Duodenal mucosa (tissue), 2 donors: ENCODE measurements at regions not wholly inside any gene's neighbourhood (a gene's known extent, or its start where the extent isn't known, plus 50 kb on each side); places are given as distances from the start of the nearest gene placed in this dataset.
"Not testable (repeated sequence)": the region's sequence is repeated elsewhere in the genome, so short reads cannot be mapped to it uniquely, and the experiment has no call there.

Source experiments
- H3K27ac ChIP-seq: one replicate; pipeline ENCODE4 v1.7.0; 2013; ENCODE audit warnings: low read depth, low read length
- H3K27me3 ChIP-seq, 2 donors: one replicate each; pipeline ENCODE4 v1.7.0; 2013; ENCODE audit warnings: low read length in 2 of 2, control low read depth in 1 of 2; ENCODE audit not compliant: insufficient read depth in 2 of 2, control insufficient read depth in 1 of 2
- H3K36me3 ChIP-seq, 2 donors: one replicate each; pipeline ENCODE4 v1.7.0; 2013; ENCODE audit warnings: low read length in 2 of 2, control low read depth in 1 of 2; ENCODE audit not compliant: insufficient read depth in 2 of 2, control insufficient read depth in 1 of 2
- H3K4me1 ChIP-seq, 2 donors: one replicate each; pipeline ENCODE4 v1.7.0; 2013; ENCODE audit warnings: low read length in 2 of 2, control low read depth in 1 of 2; ENCODE audit not compliant: insufficient read depth in 2 of 2, control insufficient read depth in 1 of 2
- H3K4me3 ChIP-seq, 2 donors: one replicate each; pipeline ENCODE4 v1.7.0; 2013; ENCODE audit warnings: low read length in 2 of 2, low read depth in 1 of 2
- H3K9ac ChIP-seq, 2 donors: one replicate each; pipeline ENCODE4 v1.7.0; 2013; ENCODE audit warnings: low read length in 2 of 2, low read depth in 1 of 2
- H3K9me3 ChIP-seq, 2 donors: one replicate each; pipeline ENCODE4 v1.7.0; 2013; ENCODE audit warnings: low read length in 2 of 2, control low read depth in 1 of 2; ENCODE audit not compliant: control insufficient read depth in 1 of 2

DNA sequence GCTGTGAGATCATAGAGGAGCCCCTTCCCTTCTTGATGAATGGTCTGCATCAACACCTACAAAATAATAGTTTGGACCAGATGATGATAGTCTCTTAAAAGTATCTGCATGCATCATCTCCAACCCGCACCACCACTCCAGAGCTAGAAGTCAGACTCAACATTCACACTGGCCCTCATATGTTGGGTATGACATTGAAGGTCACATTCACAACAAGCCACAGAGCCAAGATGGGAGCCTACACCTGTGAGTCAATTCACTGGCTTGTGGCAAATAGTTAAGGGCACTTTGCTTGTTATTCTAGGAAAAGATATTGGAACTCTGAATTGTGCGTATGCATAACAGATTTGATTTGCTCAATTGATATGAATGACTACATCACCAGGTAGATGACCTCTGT is 1197.9 kb downstream of the VRK1 start:
- no peaks in the 10 kb centered on the region for H3K4me1 ChIP-seq
- H3K27me3 ChIP-seq, result no peaks in the 10 kb centered on the region
- no peak overlapping the region for H3K9ac ChIP-seq
- no peaks in the 10 kb centered on the region for H3K36me3 ChIP-seq
- no peak overlapping the region for H3K4me3 ChIP-seq
- no peaks in the 10 kb centered on the region for H3K9me3 ChIP-seq
- no peak overlapping the region for H3K27ac ChIP-seq

DNA sequence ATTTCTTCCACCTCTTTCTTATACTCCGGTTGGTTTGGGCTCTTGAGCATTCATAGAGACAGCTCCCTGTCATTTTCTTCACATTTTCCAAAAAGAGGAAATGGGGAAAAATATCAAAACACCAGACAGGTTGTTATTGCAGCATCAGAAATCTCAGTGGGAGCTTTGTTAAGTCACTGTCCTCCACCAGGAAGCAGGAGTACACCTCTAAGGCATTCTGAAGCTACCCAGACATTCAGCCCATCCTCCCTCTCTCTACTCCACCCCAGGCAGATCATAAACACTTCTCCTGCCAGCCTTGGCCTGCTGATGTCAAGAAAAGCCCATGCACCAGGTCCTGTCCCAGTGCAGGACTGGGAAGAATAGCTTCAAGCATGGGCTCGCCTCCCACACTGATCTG is 1198.3 kb downstream of the VRK1 start:
- H3K27me3 ChIP-seq, result no peaks in the 10 kb centered on the region
- no peak overlapping the region for H3K9ac ChIP-seq
- H3K27ac ChIP-seq, result no peak overlapping the region
- no peaks in the 10 kb centered on the region for H3K36me3 ChIP-seq
- no peaks in the 10 kb centered on the region for H3K4me1 ChIP-seq
- H3K4me3 ChIP-seq, result no peak overlapping the region
- H3K9me3 ChIP-seq, result no peaks in the 10 kb centered on the region

DNA sequence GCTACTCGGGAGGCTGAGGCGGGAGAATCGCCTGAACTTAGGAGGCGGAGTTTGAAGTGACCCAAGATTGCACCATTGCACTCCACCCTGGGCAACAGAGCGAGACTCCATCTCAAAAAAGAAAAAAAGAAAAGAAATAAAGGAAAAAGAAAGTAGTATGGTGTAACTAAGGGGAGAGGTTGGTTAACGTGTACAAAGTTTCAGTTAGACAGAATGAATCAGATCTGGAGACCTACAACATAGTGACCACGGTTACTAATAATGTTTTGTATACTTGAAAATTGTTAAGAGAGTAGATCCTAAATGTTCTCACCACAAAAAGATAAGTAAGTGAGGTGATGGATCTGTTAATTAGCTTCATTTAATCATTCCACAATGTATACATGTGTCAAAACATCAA is 1208.8 kb downstream of the VRK1 start:
- no peaks in the 10 kb centered on the region for H3K4me1 ChIP-seq
- no peak overlapping the region for H3K4me3 ChIP-seq
- H3K9ac ChIP-seq, result no peak overlapping the region
- no peaks in the 10 kb centered on the region for H3K36me3 ChIP-seq
- H3K9me3 ChIP-seq, result no peaks in the 10 kb centered on the region
- H3K27me3 ChIP-seq, result no peaks in the 10 kb centered on the region
- H3K27ac ChIP-seq, result no peak overlapping the region

DNA sequence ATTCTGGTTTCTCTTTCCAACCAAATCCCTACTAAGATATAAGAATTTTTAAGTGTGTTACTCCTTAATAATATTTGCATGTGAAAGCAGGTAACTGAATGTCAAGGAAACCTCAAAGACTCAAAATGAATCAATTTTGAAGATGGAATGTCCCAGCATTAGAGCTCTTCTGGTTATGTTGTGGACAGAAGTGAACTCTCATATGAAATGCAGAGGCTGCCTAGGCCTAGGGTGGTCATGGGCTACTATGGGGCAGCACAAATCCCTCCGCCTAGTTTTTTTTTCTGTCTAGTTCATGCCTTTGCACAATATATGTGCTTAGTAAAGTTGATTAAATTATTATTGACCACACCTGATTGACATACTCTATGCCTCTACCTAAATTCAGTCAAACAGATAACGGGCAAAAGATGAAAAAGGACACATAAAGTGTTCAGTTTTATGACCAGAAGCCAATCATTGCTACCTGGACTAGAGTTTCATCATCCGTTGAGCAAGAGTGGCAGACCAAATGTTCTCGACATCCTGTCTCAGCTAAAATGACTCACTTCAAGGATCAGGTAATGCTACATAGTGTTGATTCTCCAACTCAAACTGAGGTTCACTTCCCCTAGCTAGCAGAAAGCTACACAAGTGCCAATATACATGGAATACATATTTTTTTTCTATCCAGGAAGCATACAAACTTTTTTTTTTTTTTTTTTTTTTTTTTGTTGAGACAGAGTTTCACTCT is 1211.4 kb downstream of the VRK1 start:
- Histone ChIP-seq H3K4me1 (no peaks in the 10 kb centered on the region), H3K4me3 (no peak overlapping the region), H3K9me3 (no peaks in the 10 kb centered on the region), H3K36me3 (no peaks in the 10 kb centered on the region), H3K27ac (no peak overlapping the region), H3K9ac (no peak overlapping the region), H3K27me3 (no peaks in the 10 kb centered on the region)

DNA sequence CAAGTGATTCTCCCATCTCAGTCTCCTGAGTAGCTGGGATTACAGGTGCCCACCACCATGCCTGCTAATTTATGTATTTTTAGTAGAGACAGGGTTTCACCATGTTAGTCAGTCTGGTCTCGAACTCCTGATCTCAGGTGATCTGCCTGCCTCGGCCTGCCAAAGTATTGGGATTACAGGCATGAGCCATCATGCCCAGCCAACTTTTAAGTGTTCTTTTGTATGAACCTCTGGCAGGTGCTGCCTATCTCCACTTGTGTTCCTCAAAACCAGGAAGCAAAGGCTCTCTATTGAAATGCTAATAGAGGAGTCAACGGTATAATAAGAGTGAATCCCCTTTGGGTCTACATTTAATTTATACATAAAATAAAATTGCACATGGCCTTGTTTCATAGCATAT is 1212.0 kb downstream of the VRK1 start:
- H3K4me3 ChIP-seq, H3K9me3 ChIP-seq, H3K36me3 ChIP-seq, H3K27ac ChIP-seq, H3K27me3 ChIP-seq, H3K4me1 ChIP-seq, H3K9ac ChIP-seq: not testable (repeated sequence)

DNA sequence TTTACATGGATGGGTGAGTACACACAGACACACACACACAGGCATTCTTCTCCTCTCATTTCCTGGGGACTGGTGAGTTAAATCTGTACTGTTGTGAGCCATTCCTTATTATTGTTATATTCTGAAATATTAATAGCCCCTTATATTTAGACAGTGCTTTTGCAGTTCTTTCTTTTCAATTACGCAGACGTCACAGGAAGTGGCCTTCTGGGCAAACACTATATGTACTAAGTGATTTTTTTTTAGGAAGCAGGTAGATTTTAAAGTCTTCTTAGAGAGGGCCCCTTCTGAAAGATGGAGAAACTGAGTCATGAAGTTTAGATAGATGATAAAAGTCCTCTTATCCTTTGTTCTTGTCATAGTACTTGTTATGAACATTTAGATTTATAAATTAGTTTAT is 1213.6 kb downstream of the VRK1 start:
- H3K4me1 ChIP-seq, result no peaks in the 10 kb centered on the region
- no peaks in the 10 kb centered on the region for H3K36me3 ChIP-seq
- H3K9ac ChIP-seq, result no peak overlapping the region
- no peaks in the 10 kb centered on the region for H3K27me3 ChIP-seq
- no peaks in the 10 kb centered on the region for H3K9me3 ChIP-seq
- no peak overlapping the region for H3K27ac ChIP-seq
- H3K4me3 ChIP-seq, result no peak overlapping the region

DNA sequence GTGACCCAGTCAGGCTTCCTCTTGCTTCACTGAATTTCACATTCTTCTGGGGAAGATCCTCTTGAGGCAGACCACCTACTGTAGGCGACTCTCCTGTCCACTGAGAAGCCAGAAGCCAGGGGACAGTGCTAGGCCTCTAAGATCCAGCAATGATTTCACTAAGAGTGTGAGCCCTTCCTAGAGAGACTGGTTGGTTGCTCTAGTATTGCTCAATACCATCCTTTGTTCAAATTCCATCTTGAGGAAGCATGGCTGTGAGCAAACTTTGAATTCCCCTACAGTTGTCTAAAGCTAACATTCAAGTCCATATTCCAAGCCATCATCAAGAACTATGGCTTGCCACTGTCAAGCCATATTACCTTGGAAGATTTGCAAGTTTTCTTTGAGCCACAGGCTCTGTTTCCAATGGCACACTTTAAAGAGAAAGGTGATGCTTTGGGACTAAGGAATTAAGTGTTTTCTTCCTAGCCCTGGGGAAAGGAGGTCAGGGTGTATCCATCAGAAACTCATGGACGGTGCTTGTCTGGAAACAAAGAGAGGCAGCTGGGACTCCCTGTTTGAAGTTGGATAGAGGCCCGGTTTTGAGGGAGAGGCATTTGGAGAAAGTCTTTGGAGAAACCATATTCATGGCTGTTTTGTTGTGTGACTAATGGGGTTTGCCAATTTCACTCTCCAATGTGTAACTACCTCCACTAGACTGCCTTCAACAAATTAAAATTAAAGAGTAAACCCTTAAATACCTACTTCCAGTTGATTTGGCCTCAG is 1217.9 kb downstream of the VRK1 start:
- H3K27ac ChIP-seq, result no peak overlapping the region
- H3K4me1 ChIP-seq, result no peaks in the 10 kb centered on the region
- H3K9ac ChIP-seq, result no peak overlapping the region
- H3K9me3 ChIP-seq, result no peaks in the 10 kb centered on the region
- H3K36me3 ChIP-seq, result no peaks in the 10 kb centered on the region
- no peak overlapping the region for H3K4me3 ChIP-seq
- no peaks in the 10 kb centered on the region for H3K27me3 ChIP-seq

DNA sequence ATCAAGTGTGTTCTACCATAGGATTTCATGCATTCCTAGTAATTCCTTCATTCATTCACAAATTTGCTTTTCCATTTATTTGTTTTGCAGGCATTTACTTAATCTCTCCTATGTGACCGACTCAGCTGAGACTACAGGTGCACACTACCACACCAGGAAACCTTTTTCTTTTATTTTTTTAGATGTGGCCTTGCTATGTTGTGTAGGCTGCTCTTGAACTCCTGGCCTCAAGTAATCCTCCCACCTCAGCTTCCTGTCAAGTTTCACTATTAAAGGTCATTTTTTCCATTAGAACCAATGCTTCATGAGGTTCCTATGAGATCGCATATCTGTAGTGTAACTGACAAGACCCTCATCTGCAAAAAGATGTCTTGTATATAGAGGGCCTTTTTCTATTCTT is 1218.7 kb downstream of the VRK1 start:
- no peak overlapping the region for H3K4me3 ChIP-seq
- no peaks in the 10 kb centered on the region for H3K9me3 ChIP-seq
- no peaks in the 10 kb centered on the region for H3K4me1 ChIP-seq
- no peak overlapping the region for H3K27ac ChIP-seq
- no peak overlapping the region for H3K9ac ChIP-seq
- no peaks in the 10 kb centered on the region for H3K27me3 ChIP-seq
- H3K36me3 ChIP-seq, result no peaks in the 10 kb centered on the region

DNA sequence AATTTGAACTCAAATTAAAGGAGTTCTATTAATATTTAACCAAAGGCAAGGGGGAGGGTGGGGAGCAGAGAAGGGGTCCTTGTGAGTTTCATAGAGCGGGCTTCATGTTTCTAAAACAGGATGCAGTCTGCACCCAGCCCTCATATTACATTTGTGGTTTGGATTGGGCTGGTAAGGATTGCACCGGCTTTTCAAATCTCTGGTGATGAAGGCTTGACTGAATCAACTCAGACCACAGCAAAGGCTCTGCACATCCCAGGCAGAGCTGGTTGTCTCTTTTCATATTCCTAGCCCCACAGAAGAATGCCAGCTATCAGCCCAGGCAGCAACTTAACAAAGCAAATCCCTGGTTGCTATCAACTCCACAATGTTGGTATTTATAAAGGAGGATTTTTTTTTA is 1221.4 kb downstream of the VRK1 start:
- Histone ChIP-seq H3K9me3 (no peaks in the 10 kb centered on the region), H3K4me1 (no peaks in the 10 kb centered on the region), H3K9ac (no peak overlapping the region), H3K36me3 (no peaks in the 10 kb centered on the region), H3K27ac (no peak overlapping the region), H3K27me3 (no peaks in the 10 kb centered on the region), H3K4me3 (no peak overlapping the region)

DNA sequence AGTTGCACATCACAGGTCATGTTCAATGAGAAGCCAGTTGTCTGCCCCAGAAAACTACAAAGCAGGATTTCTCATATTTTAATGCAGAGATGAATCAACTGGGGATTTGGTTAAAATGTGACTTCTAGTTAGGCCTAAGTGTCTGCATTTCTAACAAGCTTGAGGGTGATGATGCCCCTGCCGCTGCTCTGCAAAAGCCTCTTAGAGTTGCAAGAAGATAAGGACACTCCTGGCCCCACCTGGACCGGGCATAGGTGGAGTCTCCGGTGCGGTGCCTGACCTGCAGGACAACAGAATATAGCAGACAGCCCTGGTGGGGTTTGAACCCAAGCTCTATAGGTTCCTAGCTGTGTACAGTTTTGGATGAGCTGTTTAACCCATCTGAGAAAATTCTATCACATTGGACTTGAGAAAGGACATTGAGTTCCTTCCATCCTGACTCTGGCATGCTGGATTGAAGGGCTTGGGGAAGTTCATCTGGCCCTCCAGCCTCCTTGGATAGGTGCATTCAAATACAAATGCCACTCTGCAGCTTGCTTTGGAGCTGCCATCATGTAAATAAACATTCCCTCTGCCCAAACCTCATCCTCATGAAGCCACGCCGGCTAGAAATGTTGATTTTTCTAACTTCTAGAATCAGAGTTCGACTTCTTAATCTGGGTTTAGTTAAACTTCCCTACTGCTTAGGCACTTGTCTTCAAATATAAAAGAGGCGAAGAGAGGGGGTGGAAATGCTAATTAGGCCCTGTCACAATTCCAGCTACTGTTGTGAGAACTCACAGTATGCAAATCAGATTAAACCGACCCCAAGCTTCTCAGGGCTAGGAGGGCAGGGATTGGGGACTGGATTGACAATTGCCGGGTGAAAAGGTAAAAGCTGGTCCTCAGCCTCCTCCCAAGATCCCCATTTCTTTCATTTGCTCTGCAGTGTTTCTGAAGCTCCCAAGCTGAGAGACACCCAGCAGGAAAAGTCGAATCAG is 1225.6 kb downstream of the VRK1 start:
- H3K9ac ChIP-seq, result no peak overlapping the region
- H3K36me3 ChIP-seq, result no peaks in the 10 kb centered on the region
- H3K27ac ChIP-seq, result no peak overlapping the region
- H3K4me1 ChIP-seq, result no peaks in the 10 kb centered on the region
- H3K27me3 ChIP-seq, result no peaks in the 10 kb centered on the region
- H3K4me3 ChIP-seq, result no peak overlapping the region
- no peaks in the 10 kb centered on the region for H3K9me3 ChIP-seq
